GM12891 (cell line): ENCODE measurements at regions not wholly inside any gene's neighbourhood (a gene's known extent, or its start where the extent isn't known, plus 50 kb on each side); places are given as distances from the start of the nearest gene placed in this dataset.

ENCODE experiments used
- PAX5 ChIP-seq: IDR thresholded peaks from 2 replicates; pipeline ENCODE4 v1.6.1; 2011; ENCODE audit warnings: low read length, moderate library complexity, mild to moderate bottlenecking; ENCODE audit not compliant: insufficient read depth, severe bottlenecking
- POLR2AphosphoS5 ChIP-seq: IDR thresholded peaks from 2 replicates; pipeline ENCODE4 v1.6.1; 2011; ENCODE audit warnings: low read depth, low read length, control low read depth
- TAF1 ChIP-seq: IDR thresholded peaks from 2 replicates; pipeline ENCODE4 v1.6.1; 2011; ENCODE audit warnings: low read depth, low read length, control low read depth

GRCh38 chr11:106292526-106292925 is 215.1 kb downstream of the AASDHPPT start:
- TF ChIP-seq TAF1, result no peak
- TF ChIP-seq POLR2AphosphoS5, result no peak
- TF ChIP-seq PAX5, result no peak
